ENCODE measurements at regions not wholly inside any gene's neighbourhood (a gene's known extent, or its start where the extent isn't known, plus 50 kb on each side); places are given as distances from the start of the nearest gene placed in this dataset.
"Not testable (repeated sequence)": the region's sequence is repeated elsewhere in the genome, so short reads cannot be mapped to it uniquely, and the experiment has no call there.

DNA sequence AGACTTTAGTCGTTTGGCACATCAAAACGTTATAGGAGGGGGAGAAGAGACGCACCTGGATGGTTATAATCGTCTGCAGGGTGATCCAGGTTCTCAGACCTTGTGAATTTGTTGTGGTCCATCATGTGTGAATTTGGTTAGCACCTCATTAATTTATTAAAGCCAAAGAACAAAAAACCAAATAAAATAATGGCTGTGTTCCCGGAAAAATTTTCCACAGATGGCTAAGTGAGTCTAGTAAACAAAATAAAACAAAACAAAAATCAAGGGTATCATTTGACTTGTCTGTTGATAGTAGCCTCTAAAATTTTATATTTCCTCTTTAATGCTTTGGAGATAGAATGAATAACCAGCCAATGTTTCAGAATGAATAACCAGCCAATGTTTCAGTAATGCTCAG is 119.7 kb downstream of the ACTBL2 start:
- no peak for DNase-seq
- H3K27me3 Mint-ChIP-seq, result peaks cover 5% of the 10 kb centered on the region
- no peaks in the 10 kb centered on the region for H3K9me3 ChIP-seq (ENCODE audit: control insufficient read depth in 2 of 2, low read length in 2 of 2)
- no peak overlapping the region for H3K27ac ChIP-seq (ENCODE audit: insufficient read depth, low read length, poor library complexity, severe bottlenecking)
- no peaks in the 10 kb centered on the region for H3K36me3 Mint-ChIP-seq
- H3K4me1 Mint-ChIP-seq, result no peaks in the 10 kb centered on the region
- H3K4me3 Mint-ChIP-seq, result no peak overlapping the region
- no peaks in the 10 kb centered on the region for H3K9me3 Mint-ChIP-seq
- H3K4me1 ChIP-seq (ENCODE audit: control insufficient read depth, insufficient read depth, low read length, poor library complexity, severe bottlenecking), result no peaks in the 10 kb centered on the region
- H3K36me3 ChIP-seq (ENCODE audit: control insufficient read depth, insufficient read depth, low read length), result no peaks in the 10 kb centered on the region
- H3K27me3 ChIP-seq (ENCODE audit: control insufficient read depth, insufficient read depth, low read length), result peaks cover 2% of the 10 kb centered on the region
- ATAC-seq (ENCODE audit: low read depth in 2 of 2), result no peak
- no peak overlapping the region for H3K4me3 ChIP-seq (ENCODE audit: low read depth, low read length)
- H3K27ac Mint-ChIP-seq, result no peak overlapping the region

DNA sequence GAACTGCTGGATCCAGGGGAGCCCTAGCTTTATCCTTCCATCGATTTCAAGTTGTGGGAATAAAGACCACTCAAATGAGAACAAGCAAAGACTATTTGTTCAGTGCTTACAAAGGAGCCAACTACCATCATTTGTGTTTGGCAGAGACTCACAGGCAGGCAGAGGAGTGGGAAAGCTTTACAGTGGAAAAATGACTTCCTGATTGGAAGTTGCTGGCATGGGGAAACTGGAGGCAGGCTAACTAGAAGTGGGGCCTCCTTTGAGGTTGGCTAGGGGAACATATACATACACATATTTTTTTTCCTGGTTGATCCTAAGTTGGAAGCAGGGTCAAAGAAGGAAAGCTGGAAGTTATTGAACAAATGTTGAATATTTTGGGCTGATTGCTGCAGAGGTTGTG is 121.7 kb downstream of the ACTBL2 start:
- Histone ChIP-seq H3K9me3 (ENCODE audit: control insufficient read depth in 2 of 2, low read length in 2 of 2) (no peaks in the 10 kb centered on the region), H3K27me3 (ENCODE audit: control insufficient read depth, insufficient read depth, low read length) (peaks cover 2% of the 10 kb centered on the region), H3K27ac (ENCODE audit: insufficient read depth, low read length, poor library complexity, severe bottlenecking) (no peak overlapping the region), H3K4me1 (ENCODE audit: control insufficient read depth, insufficient read depth, low read length, poor library complexity, severe bottlenecking) (no peaks in the 10 kb centered on the region), H3K36me3 (ENCODE audit: control insufficient read depth, insufficient read depth, low read length) (no peaks in the 10 kb centered on the region), H3K4me3 (ENCODE audit: low read depth, low read length) (no peak overlapping the region)
- Mint-ChIP-seq H3K27ac (no peak overlapping the region), H3K36me3 (no peaks in the 10 kb centered on the region), H3K9me3 (no peaks in the 10 kb centered on the region), H3K4me1 (no peaks in the 10 kb centered on the region), H3K4me3 (no peak overlapping the region), H3K27me3 (peaks cover 3% of the 10 kb centered on the region)
- ATAC-seq (ENCODE audit: low read depth in 2 of 2) (no peak), DNase-seq (no peak)

DNA sequence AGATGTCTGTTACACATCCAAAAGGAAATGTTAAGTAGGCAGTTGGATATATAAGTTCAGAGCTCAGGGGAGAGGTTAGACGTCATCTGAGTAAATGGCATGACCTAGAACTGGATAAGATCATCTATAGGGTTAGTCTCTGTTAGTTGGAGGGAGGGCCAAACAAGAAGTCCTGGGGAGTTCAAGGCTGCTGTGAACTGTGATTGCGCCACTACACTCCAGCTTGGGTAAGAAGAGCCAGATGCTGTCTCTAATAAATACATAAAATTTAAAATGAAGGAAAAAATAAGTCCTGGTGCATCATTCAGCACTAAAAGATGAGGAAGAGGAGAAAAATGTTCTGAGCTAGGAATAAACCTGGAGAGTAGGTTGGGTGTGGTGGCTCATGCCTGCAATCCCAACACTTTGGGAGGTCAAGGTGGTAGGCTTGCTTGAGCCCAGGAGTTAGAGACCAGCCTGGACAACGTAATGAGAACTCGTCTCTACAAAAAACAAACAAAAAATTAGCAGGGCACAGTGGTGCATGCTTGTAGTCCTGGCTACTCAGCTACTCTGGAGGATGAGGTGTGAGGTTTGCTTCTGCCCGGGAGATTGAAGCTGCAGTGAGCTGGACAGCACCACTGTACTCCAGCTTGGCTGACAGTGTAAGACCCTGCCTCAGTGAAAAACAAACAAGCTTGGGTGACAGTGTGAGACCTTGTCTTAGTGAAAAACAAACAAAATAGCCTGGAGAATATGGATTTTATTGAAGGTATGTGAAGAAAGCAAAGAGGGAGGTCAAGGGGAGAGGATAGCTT is 123.6 kb downstream of the ACTBL2 start:
- no peaks in the 10 kb centered on the region for H3K27me3 Mint-ChIP-seq
- Histone ChIP-seq H3K4me3 (ENCODE audit: low read depth, low read length) (no peak overlapping the region), H3K4me1 (ENCODE audit: control insufficient read depth, insufficient read depth, low read length, poor library complexity, severe bottlenecking) (no peaks in the 10 kb centered on the region), H3K27me3 (ENCODE audit: control insufficient read depth, insufficient read depth, low read length) (peaks cover 2% of the 10 kb centered on the region), H3K27ac (ENCODE audit: insufficient read depth, low read length, poor library complexity, severe bottlenecking) (no peak overlapping the region), H3K36me3 (ENCODE audit: control insufficient read depth, insufficient read depth, low read length) (no peaks in the 10 kb centered on the region), H3K9me3 (ENCODE audit: control insufficient read depth in 2 of 2, low read length in 2 of 2) (no peaks in the 10 kb centered on the region)
- no peaks in the 10 kb centered on the region for H3K36me3 Mint-ChIP-seq
- ATAC-seq (ENCODE audit: low read depth in 2 of 2) (no peak), DNase-seq (no peak)
- no peak overlapping the region for H3K27ac Mint-ChIP-seq
- peaks cover 0 to 1% (median 0%) of the 10 kb centered on the region in 7 donors for H3K9me3 Mint-ChIP-seq
- H3K4me3 Mint-ChIP-seq, result no peak overlapping the region
- H3K4me1 Mint-ChIP-seq, result no peaks in the 10 kb centered on the region

DNA sequence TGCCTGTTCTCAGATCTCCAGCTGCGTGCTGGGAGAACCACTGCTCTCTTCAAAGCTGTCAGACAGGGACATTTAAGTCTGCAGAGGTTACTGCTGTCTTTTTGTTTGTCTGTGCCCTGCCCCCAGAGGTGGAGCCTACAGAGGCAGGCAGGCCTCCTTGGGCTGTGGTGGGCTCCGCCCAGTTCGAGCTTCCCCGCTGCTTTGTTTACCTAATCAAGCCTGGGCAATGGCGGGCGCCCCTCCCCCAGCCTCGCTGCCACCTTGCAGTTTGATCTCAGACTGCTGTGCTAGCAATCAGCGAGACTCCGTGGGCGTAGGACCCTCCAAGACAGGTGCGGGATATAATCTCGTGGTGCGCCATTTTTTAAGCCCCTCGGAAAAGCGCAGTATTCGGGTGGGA is 125.8 kb downstream of the ACTBL2 start:
- H3K27ac Mint-ChIP-seq; DNase-seq; H3K4me3 ChIP-seq (ENCODE audit: low read depth, low read length); H3K27me3 ChIP-seq (ENCODE audit: control insufficient read depth, insufficient read depth, low read length); ATAC-seq (ENCODE audit: low read depth in 2 of 2); H3K4me1 Mint-ChIP-seq; H3K36me3 ChIP-seq (ENCODE audit: control insufficient read depth, insufficient read depth, low read length); H3K4me1 ChIP-seq (ENCODE audit: control insufficient read depth, insufficient read depth, low read length, poor library complexity, severe bottlenecking); H3K9me3 Mint-ChIP-seq; H3K4me3 Mint-ChIP-seq; H3K36me3 Mint-ChIP-seq; H3K27ac ChIP-seq (ENCODE audit: insufficient read depth, low read length, poor library complexity, severe bottlenecking); H3K27me3 Mint-ChIP-seq; H3K9me3 ChIP-seq (ENCODE audit: control insufficient read depth in 2 of 2, low read length in 2 of 2): not testable (repeated sequence)

DNA sequence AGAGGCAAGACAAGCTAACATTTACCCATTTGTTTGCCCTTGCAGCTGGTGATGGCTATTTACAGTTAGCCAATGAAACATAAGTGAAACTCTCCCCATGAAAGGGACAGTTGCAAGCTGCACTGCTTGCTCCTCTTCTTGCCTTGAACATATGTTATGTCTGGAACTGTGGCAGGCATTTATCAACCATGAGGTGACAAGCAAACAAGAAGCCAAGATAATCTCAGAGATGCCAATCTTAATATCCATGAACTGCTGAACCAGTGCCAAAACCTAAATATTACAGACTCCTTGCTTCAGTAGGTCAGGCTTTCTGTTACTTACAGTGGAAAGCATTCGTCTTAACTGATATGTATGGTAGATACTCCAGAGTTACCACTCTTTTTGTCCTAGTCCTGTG is 133.4 kb downstream of the ACTBL2 start:
- H3K27ac Mint-ChIP-seq, result no peak overlapping the region
- H3K36me3 Mint-ChIP-seq, result no peaks in the 10 kb centered on the region
- Histone ChIP-seq H3K27me3 (ENCODE audit: control insufficient read depth, insufficient read depth, low read length) (peaks cover 6% of the 10 kb centered on the region), H3K9me3 (ENCODE audit: control insufficient read depth in 2 of 2, low read length in 2 of 2) (no peaks in the 10 kb centered on the region), H3K36me3 (ENCODE audit: control insufficient read depth, insufficient read depth, low read length) (no peaks in the 10 kb centered on the region), H3K27ac (ENCODE audit: insufficient read depth, low read length, poor library complexity, severe bottlenecking) (no peak overlapping the region), H3K4me1 (ENCODE audit: control insufficient read depth, insufficient read depth, low read length, poor library complexity, severe bottlenecking) (no peaks in the 10 kb centered on the region), H3K4me3 (ENCODE audit: low read depth, low read length) (no peak overlapping the region)
- peaks cover 14% of the 10 kb centered on the region for H3K27me3 Mint-ChIP-seq
- peaks cover 0 to 5% (median 1%) of the 10 kb centered on the region in 7 donors for H3K9me3 Mint-ChIP-seq
- DNase-seq (no peak), ATAC-seq (ENCODE audit: low read depth in 2 of 2) (no peak)
- no peaks in the 10 kb centered on the region for H3K4me1 Mint-ChIP-seq
- H3K4me3 Mint-ChIP-seq, result no peak overlapping the region

DNA sequence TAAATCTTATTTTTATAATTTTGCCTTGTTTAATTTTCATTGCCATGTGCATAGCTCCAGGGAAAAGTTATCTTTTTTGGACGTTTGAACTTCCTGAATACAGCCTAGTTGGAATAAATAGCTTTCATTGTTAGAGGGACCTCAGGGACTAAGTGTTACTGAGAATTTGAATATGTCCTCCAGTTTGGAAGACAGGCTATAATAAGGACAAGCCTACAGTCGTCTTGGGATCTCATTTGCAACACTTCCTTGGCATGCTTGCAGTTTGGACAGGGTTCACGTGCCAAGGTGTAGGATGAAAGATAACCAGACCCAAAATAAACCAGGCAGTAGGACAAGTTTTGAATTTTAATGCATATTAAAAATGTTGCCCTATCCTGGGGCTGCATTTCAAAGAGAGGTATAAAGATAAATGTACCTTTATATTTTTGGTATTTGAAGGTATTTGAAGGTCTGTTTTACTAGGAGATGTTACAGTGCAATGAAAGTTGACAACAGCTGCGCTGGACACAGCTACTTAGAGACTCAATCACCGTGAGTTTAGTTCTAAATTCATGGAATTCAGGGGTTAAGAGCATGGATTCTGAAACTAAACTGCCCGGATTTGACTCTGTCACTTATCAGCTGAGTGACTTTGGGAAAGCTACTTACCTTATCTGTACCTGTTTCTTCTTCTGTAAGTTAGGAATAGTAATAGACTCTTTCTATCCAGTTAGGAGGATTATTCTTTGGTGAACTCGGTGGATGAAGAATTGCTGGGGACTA is 134.1 kb downstream of the ACTBL2 start:
- H3K4me1 ChIP-seq (ENCODE audit: control insufficient read depth, insufficient read depth, low read length, poor library complexity, severe bottlenecking), result no peaks in the 10 kb centered on the region
- H3K27ac ChIP-seq (ENCODE audit: insufficient read depth, low read length, poor library complexity, severe bottlenecking), result no peak overlapping the region
- ATAC-seq (ENCODE audit: low read depth in 2 of 2), result no peak
- Mint-ChIP-seq H3K27me3 (peaks cover 14% of the 10 kb centered on the region), H3K27ac (no peak overlapping the region), H3K4me3 (no peak overlapping the region), H3K36me3 (no peaks in the 10 kb centered on the region), H3K4me1 (no peaks in the 10 kb centered on the region), H3K9me3 (peaks cover 0 to 5% (median 1%) of the 10 kb centered on the region in 7 donors)
- H3K27me3 ChIP-seq (ENCODE audit: control insufficient read depth, insufficient read depth, low read length), result peaks cover 8% of the 10 kb centered on the region
- H3K36me3 ChIP-seq (ENCODE audit: control insufficient read depth, insufficient read depth, low read length), result no peaks in the 10 kb centered on the region
- no peak overlapping the region for H3K4me3 ChIP-seq (ENCODE audit: low read depth, low read length)
- no peaks in the 10 kb centered on the region for H3K9me3 ChIP-seq (ENCODE audit: control insufficient read depth in 2 of 2, low read length in 2 of 2)
- no peak for DNase-seq

DNA sequence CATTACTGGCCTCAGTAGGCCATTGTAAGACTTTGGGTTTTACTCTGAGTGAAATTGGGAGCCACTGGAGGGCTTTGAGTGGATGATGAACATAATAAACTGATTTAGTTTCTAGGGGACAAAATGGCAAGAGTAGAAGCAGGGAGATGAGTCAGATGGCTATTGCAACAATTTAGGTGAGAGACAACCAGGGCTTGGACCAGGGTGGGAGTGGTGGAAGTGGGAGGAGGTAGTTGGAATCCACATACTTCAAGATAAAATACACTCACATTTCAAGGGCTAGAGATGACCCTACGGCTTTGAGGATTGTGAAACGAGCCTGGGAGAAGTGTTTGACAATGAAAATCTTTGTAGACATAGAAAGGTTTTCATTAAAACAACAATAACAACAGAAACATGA is 136.3 kb downstream of the ACTBL2 start:
- Mint-ChIP-seq H3K36me3 (no peaks in the 10 kb centered on the region), H3K4me1 (no peaks in the 10 kb centered on the region), H3K27me3 (peaks cover 21% of the 10 kb centered on the region), H3K9me3 (peaks cover 0 to 5% (median 1%) of the 10 kb centered on the region in 7 donors), H3K4me3 (no peak overlapping the region), H3K27ac (no peak overlapping the region)
- Histone ChIP-seq H3K4me3 (ENCODE audit: low read depth, low read length) (no peak overlapping the region), H3K9me3 (ENCODE audit: control insufficient read depth in 2 of 2, low read length in 2 of 2) (no peaks in the 10 kb centered on the region), H3K27ac (ENCODE audit: insufficient read depth, low read length, poor library complexity, severe bottlenecking) (no peak overlapping the region), H3K4me1 (ENCODE audit: control insufficient read depth, insufficient read depth, low read length, poor library complexity, severe bottlenecking) (no peaks in the 10 kb centered on the region), H3K27me3 (ENCODE audit: control insufficient read depth, insufficient read depth, low read length) (peaks cover 8% of the 10 kb centered on the region), H3K36me3 (ENCODE audit: control insufficient read depth, insufficient read depth, low read length) (no peaks in the 10 kb centered on the region)
- DNase-seq, result no peak
- no peak for ATAC-seq (ENCODE audit: low read depth in 2 of 2)

Data from CD4-positive, CD25-positive, alpha-beta regulatory T cell (primary cell).